GM19452 (cell line): ENCODE measurements at regions not wholly inside any gene's neighbourhood (a gene's known extent, or its start where the extent isn't known, plus 50 kb on each side); places are given as distances from the start of the nearest gene placed in this dataset.
"Not testable (repeated sequence)": the region's sequence is repeated elsewhere in the genome, so short reads cannot be mapped to it uniquely, and the experiment has no call there.

Experiments used
- ATAC-seq: cut with Tn5 transposase; IDR thresholded peaks from one replicate; pipeline ENCODE4 v1.9.1; 2021; ENCODE audit not compliant: unreplicated experiment

DNA sequence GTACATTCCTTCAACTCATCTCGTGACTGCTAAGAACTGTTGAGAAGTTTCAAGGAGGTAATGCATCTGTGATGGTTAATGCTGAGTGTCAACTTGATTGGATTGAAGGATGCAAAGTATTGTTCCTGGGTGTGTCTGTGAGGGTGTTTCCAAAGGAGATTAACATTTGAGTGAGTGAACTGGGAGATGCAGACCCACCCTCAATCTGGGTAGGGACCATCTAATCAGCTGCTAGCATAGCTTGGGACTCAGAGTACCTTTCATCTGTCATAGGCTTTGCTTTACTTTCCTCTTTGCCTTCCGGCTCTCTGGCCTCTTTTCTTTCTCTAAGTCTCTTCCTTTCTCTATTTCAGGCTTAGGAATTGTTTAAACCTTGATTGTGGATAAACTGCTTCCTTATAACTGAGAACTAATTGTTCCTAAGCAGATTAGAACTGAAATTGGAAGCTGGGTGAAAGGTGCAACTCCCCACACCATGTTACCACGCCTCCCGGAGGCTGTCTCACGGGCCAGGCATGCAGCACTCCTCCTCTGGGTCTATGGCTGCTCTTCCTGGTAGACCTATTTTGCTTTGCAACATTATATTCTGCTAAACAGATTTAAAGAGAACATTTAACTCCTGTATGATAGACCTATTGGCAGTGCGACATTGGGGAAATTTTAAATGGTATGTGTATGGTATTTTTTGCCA lies 298.2 kb downstream of the CCSER2 start:
- no peak for ATAC-seq

DNA sequence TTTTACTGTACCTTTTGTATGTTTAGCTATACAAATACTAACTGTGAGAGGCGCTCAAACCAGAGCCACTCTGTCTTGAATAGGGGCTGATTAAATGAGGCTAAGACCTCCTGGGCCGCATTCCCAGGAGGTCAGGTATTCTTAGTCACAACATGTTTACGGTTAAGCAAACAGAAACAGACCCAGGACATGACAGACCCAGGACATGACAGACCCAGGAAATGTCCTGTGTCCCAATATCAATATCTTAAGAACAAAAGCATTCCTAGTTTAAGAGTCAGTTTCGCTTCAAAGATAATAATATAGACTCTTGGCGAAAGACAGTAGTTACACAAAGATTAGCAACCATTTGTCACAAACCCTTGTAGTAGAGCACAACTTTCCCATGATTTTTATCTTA lies 304.5 kb downstream of the CCSER2 start:
- no peak for ATAC-seq

DNA sequence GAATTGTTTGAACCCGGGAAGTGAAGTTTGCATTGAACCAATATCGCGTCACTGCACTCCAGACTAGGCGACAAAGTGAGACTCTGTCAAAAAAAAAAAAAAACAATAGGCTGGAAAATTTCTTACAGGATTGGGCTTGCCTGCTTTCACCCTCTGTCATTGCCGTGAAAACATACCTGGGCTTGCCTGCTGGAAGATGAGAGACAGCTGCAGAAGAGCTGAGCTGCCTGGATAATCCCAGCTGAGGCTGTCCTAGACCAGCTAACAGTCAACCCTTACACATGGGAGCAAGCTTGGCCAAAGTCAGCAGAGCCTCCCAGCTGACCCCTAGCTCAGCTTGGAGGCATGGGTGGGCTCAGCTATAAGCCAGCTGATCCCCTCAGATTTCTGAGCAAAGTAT lies 306.2 kb downstream of the CCSER2 start:
- no peak for ATAC-seq

DNA sequence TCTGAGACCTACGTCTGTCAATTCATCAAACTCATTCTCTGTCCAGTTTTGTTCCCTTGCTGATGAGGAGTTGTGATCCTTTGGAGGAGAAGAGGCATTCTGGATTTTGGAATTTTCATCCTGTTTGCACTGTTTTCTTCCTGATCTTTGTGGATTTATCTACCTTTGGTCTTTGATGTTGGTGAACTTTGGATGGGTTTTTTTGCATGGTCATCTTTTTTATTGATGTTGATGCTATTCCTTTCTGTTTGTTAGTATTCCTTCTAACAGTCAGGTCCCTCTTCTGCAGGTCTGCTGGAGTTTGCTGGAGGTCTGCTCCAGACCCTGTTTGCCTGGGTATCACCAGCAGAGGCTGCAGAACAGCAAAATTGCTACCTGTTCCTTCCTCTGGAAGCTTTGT lies 322.2 kb downstream of the CCSER2 start:
- ATAC-seq = not testable (repeated sequence)

DNA sequence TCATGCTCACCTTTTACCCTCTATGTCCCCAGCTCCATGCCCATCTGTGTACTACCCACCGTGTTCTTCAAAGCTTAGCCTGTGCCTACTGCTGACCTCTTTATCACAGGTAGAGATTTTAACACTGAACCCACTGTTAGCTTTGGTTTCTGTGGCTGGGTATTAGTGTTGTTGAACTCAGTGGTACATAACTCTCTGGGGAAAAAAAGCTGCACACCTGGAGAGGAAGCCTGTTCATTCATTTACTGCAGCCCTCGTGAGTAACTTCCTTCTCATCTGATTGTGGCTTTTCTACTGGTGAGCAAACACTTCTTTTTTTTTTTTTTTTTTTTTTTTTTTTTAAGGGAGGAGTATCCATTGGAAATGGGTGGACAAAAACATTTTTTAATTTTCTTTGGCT lies 326.3 kb downstream of the CCSER2 start:
- peak; percentile 94 for ATAC-seq

DNA sequence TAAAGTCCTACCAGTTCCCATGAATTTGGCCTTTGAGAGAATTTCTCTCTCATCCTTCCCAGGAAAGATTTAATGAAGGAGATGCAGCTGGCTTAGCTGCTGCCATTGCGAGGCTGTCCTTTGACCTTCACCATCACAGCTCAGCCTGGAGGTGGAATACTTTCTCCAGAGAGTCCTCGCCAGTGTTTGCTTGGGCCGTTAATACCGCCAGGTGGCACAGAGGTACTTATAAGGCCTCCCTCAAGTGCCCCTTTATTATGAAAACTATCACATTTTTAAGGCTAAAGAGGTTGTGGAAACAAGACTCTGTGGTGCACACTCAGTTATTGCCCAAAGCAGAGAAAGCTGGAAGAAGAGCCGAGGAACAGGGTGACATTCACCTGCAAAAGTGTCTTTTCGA lies 330.6 kb downstream of the CCSER2 start:
- no peak for ATAC-seq

DNA sequence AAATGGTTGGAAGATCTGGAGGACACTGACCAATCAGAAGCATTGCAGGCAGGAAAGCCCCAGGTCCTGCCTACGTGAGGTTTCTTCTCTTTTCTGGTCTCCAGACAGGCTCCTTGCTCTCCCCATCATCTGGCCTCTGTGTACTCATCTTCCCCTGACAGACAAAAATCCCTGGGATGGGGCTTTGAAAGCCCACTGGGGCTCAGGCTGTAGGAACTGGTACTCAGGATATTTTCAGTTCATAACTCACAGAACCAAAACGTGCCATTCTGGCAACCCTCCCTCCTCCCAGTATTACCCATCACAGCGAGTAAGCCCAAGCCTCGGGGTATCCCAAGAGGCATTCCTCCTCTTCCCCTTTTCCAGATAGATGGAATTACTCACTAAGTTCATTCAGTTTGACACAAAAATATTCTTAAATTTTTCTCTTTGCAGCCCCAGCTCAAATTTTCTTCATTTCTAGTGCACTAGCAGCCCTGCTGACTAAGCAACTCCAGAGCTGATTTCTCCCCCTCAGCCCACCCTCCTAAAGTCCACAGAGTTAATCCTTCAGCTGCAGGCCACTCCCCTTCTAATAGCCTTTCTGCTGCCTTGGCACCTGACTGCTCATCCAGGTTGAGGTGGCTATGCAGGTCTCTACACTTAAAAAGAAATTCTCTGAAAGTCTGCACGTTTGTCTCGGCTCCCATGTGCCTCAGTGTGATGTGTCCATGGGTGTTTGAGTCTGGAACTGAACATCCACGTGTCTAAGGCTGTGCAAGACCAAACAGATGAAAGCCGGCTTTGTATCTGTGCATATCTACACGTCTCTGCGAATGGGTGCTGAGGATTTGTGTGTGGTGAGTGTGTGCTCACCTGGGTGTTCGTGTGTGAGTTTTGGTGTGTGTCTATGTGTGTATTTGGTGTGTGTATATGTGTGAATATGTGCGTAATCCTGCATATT lies 331.4 kb downstream of the CCSER2 start:
- no peak for ATAC-seq

DNA sequence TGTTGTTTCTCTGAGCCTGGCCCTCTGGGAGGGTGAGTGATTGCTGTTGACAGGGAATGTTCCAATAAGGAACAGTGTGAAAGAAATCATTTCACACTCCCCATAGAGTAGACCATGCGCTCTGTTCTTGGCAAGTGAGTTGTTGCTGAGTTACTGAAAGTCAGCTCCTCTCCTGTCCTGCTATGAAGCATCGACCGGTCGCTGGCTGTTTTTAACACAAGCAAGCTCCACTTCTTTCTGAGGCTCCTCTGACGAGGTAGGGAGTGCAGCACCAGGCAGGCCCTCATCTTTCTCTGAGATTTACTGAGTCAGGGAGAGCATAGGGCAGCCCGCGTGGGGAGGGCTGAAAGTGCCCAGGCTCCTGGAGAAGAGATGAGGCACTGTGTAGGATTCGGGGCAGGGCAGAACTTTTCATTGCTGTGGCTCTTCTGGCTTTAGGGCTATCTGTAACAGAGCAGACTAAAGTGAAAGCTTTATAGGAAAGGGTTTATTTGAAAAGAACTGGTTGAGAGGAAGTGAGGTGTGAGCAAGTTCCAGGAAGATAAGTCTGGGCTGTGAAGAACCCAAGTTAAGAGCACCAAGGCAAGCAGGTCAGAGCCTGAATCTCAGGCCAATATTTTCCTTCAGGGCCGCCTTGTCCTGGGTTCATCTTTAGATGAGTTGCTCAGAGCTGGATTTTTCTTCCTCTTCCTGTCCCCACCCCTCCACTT lies 332.2 kb downstream of the CCSER2 start:
- ATAC-seq = no peak

DNA sequence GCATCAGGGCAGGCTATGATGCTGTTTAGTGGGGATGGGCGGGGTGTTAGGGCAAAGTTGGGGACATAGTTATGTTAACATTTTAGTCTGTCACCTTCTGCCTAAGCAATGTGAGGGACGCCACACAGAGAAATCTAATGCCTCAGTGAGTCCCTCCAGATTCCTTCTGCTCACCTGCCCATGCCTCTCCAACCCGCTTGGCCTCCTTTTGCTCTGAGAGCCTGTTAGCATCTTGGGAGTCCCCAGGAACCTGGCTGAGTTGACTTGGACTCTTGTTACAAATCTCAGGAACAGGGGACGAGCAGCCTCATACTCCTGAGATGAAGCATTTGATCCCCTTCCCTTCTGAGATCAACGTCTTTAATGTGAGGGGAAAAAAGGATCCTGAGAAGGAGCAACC lies 336.8 kb downstream of the CCSER2 start:
- no peak for ATAC-seq

DNA sequence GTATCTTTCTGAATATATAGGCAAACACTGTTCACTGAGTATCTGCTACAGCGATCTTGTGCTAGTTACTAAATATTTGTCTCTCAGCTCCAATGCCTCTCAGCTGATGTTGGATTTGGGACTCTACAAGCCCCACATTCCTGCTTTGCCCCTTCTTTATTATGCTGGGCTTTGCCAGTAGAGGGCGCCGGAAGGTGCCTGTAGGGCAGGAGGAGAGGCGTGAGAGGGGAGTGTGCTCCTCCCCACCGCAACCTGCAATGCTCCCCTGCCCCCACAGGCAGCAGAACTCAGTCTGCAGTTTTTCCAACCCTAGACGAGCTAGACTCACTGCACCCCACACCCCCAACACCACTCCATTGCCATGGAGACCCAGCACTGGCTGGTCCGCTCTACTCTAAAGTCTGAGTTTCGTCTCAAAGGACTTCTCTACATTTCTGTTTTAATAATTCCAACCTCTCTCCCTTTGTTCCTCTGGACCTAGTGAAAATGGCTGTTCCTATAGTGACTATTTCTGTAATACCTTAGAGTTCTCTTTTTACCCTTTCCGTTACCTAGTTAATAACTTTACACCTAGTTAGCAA lies 337.6 kb downstream of the CCSER2 start:
- ATAC-seq = no peak

DNA sequence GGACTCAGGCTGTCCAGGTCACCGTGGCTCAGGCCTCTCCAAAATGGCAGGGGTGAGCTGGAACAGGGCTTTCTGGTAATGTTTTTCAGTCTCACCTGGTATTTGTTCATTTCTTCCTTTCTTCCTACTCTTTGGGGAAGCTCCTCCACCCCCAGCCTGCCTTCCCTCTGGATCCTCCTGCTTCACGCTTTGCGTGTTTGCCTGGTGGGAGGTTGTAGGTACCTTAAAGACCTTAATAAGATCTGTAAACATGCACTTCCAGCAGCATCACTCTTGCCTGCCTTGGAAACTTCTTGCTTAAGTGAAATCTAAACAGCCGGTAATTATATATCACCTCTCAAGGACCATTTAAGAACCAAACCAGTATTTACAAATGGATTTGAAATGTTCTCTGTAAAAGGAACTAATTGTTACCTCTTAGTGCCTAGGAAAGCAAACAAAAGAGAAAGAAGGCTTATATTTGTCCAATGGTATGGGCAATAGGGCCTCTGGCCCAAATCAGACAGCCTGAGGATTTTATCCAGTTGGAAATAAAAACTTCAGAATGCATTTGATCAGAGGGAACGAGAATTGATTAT lies 339.9 kb downstream of the CCSER2 start:
- ATAC-seq = no peak

DNA sequence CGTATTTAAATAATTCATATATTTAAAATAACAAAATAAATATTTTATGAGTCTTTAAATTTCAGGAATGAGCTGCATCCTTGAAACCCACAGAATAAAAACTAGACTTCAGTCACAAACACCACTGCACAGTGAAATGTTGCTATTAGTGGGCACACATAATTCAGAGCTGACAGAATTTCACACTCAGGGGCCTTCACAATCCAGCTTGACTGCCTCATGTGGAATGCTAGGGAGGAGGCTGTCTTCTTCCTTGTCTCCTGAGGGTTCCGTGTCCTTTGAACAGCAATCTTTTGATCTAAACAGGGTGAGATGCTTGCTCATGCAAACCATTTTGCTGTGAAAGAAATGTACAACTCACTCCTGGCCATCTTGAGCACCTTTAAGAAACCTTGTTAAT lies 346.7 kb downstream of the CCSER2 start:
- no peak for ATAC-seq

DNA sequence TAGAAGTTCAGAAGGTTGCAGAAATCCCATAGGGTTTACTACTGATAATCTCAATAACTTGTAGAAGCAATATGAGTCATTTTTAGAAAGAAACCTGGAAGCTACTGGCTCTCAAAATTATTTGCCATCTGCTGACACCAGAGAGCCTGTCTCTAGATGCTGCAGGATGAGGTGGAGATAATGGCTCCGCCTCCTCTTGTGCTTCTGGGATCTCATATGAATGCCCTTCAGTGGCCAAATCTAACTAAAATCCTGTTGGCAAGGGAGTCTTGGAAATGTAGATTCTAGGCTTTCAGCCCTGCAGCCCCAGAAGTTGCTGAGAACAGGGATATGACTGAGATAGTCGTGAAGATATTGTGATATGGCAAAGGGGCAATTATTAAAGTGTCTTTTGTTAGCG lies 348.1 kb downstream of the CCSER2 start:
- no peak for ATAC-seq

DNA sequence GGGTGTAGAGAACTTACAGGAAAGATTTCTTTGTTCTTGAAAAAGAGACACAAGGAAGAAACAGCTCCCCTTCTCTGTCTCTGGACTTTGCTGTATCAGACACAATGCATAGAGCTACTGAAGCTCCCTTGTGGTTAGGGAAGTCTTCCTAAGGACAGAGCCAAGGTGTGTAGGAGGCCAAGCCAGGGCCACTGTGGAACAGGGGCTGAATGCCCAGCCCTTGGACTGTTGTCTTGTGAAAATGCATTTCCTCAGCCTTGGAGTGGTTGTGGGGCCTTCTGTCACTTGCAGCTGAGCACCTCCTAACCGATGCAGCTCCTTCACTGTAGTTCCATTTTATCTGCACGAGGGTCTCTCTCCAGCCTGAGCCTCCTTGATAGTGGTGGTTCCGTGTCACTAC lies 353.4 kb downstream of the CCSER2 start:
- no peak for ATAC-seq

DNA sequence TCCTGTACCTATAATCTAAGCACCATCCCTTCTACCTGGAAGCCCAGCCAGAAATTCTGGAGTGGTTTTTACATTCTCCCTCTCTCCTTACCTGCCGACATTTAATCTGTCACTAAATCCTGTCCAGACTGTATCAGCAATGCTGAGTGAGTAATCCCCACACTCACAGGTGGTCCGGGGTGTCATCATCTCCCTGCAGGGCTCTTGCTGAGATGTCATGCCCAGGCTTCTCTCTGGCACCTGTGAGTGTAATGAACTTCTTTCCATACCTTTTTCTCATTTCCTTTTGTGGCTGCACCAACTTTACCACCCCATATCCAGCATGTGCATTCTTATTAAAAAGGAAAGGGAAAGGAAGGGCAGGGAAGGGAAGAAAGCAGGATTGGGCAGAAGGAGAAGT lies 355.2 kb downstream of the CCSER2 start:
- ATAC-seq = no peak

DNA sequence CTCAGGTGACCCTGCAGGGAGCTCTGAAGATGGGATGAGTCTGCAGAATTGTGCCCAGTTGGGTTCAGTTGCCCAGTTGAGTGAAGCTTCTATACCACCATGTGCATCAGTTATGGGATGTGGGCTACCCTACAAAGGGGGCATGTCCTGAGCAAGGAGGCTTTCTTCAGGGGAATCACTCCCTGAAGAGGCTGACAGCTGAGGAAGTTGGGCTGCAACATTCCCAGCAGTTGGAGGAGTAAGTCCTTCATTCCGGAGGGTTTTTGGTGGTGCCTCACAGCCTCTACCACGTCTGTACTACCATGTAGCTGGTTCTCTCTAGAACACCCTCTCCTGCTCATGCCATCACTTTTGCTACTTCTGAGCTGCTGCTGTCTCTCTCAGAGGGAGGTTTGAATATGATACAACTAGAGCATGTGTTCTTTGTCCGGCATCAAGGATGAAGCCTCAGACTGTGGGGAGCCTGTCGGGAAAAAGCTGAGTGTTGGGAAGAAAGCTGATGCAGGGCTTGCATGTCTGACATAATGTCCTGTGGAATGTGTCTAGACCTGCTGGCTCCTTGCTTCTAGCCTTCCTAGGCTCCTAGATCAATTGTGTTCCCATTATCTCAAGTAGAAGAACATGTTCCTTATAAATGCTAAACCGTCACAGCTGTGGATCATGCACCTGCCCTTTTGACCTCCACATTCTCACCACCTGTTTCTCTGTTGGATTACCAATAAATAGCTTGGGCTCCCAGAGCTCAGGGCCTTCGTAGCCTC lies 355.8 kb downstream of the CCSER2 start:
- no peak for ATAC-seq

DNA sequence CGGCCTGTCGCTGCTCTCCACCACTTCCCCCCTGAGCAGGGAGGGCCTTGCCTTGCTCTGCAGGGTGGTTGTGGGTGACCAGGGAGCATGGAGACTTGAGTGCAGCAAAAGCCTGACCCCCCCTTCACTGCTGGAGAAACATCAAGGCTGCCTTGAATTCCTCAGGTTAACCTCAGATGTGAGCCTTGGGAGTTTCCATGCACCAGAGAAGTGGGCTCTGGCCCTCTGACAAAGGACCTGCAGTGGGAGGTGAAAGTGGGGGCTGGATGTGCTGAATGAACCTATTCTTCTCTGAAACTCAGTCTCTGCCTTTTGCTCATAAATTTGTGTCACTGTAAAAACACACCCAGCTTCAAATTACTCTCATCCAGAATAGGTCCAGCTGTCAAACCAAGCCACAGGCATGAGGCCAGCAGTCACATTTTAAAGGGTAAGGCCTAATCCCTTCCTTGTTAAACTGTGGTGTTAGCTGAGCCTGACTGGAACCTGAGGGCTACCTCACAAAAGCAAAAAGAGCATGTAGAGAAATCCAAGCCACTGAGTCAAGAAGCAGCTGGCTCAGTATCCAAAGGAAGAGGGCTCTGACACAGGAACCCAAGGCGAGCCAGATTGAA lies 356.8 kb downstream of the CCSER2 start:
- ATAC-seq = no peak

DNA sequence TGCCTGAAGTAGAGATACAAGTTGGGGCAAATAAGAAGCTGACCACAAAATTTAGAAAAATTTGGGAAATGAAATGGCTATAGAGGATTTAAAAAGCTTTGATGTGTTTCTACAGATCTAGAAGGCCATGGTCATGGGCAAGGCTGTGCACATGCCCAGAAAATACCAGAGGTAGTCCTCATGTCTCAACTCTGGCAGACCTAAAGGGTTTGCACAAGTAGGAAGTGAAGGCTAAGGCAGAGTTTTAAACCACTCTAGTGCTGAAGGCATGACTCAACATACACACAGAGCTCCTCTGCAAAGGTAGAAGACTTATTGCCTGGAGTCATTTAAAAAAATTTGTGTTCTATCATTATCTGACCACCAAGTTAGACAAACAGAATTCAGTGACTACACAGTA lies 364.6 kb downstream of the CCSER2 start:
- ATAC-seq = no peak

DNA sequence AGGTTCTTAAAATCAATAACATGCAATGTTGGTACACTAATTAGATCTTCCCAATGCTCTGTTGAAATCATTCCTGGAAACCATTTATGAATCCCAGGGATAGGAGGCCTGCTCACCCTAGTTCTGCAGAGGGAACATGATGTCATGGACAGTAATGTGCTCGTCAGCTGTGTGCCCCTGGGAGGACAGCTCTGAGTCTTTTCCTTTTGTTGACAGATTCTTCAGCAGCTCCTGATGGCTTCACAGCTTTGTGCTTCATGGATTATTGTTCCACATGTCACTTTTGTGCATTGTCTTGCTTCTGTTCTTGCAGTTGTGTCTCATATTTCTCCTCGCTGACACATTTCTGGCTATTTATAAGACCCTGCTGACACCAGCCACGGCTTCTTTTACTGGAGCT lies 367.5 kb downstream of the CCSER2 start:
- no peak for ATAC-seq

DNA sequence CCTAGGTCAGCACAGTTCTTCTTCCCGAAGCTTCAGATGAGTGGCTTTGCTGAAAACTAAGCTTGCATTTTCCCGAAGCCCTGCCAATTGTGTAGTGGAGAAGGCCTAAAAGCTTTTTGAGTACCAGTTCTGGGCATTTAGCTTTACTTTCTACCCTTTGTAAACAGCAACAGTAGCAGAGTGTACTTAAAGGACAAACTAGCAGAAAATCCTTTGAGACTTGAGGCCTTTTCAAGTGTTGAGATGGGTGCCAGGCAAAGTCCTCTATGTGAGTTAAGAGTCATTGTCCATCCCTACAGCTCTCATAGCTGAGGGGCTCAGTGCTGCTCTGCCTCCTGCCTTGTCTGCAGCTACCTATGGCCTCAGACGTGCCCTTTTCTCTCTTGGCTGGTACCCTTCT lies 368.2 kb downstream of the CCSER2 start:
- no peak for ATAC-seq
